ENCODE measurements at regions not wholly inside any gene's neighbourhood (a gene's known extent, or its start where the extent isn't known, plus 50 kb on each side); places are given as distances from the start of the nearest gene placed in this dataset.

DNA sequence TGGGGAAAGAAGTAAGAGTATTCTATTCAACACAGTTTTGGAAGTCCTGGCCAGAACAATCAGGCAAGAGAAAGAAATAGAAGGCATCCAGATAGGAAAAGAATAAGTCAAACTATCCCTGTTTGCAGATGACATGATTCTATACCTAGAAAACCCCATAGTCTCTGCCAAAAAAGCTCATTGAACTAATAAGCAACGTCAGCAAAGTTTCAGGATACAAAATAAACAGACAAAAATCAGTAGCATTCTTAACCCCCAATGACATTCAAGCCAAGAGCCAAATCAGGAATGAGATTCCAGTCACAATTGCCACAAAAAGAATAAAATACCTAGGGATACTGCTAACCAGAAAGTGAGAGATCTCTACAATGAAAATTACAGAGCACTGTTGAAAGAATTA, 99.4 kb upstream of the MITF start:
- Histone ChIP-seq H3K4me3 (replicated peaks in 1 of 3; ENCODE audit: low read depth in 2 of 3, low read length in 3 of 3) (no peak overlapping the region), H3K79me2 (ENCODE audit: insufficient read depth, low read length) (no peaks in the 10 kb centered on the region), H3K4me1 (ENCODE audit: control insufficient read depth in 1 of 2, insufficient read depth in 2 of 2, low read length in 2 of 2) (no peaks in the 10 kb centered on the region), H3K4me2 (replicated peaks; ENCODE audit: extremely low read depth, low read length, poor library complexity, severe bottlenecking) (no peak overlapping the region), H3K27ac (ENCODE audit: low read depth in 1 of 2, low read length in 2 of 2) (no peak overlapping the region), H3K9ac (ENCODE audit: insufficient read depth, low read length, poor library complexity, severe bottlenecking) (no peak overlapping the region), H3K9me3 (replicated peaks in 1 of 2; ENCODE audit: control insufficient read depth in 1 of 2, insufficient read depth in 1 of 2, low read length in 2 of 2) (no peaks in the 10 kb centered on the region), H2AFZ (ENCODE audit: insufficient read depth, low read depth, low read length, poor library complexity, severe bottlenecking) (no peak overlapping the region), H4K20me1 (ENCODE audit: insufficient read depth, low read length) (no peaks in the 10 kb centered on the region), H3K36me3 (replicated peaks in 1 of 2; ENCODE audit: control insufficient read depth in 1 of 2, insufficient read depth in 2 of 2, low read length in 2 of 2) (no peaks in the 10 kb centered on the region), H3K27me3 (ENCODE audit: control insufficient read depth in 2 of 2, insufficient read depth in 2 of 2, low read length in 2 of 2) (no peaks in the 10 kb centered on the region)
- H3K27me3 Mint-ChIP-seq (ENCODE audit: low read depth in 3 of 3), result peaks cover 0 to 2% (median 2%) of the 10 kb centered on the region in 3 donors
- H3K27ac Mint-ChIP-seq, result no peak overlapping the region
- peaks cover 0 to 8% (median 0%) of the 10 kb centered on the region in 7 donors for H3K9me3 Mint-ChIP-seq
- no peaks in the 10 kb centered on the region for H3K36me3 Mint-ChIP-seq
- TF ChIP-seq CTCF (IDR thresholded peaks at IDR 0.05), result no peak
- WGBS (ENCODE audit: insufficient coverage), result no CpG with 5 or more reads among the region's 1 CpG
- H3K4me3 Mint-ChIP-seq, result no peak overlapping the region
- no peak for DNase-seq
- intact Hi-C loops (cut with micrococcal nuclease), result no loop called here
- H3K4me1 Mint-ChIP-seq, result no peaks in the 10 kb centered on the region

DNA sequence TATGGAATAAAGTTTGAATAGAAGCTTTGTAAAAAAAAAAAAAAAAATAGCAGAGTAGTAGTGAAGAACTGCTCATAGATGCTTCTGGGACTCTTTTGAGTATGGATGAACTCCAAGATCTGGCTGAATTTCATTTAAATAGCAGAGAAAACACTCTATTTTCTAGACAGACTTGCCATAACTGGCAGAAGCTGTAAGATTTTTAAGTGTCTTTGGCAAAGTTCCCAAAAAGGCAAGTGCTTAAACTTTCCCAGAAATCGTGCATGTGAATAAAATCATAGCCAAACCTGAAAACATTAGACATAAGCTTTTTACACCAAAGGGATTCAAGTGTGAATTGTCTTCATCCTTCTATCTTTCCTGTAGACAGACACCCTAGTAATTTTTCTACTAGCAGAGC, 110.3 kb upstream of the MITF start:
- no peaks in the 10 kb centered on the region for H3K36me3 ChIP-seq (replicated peaks in 1 of 2; ENCODE audit: control insufficient read depth in 1 of 2, insufficient read depth in 2 of 2, low read length in 2 of 2)
- Mint-ChIP-seq H3K9me3 (peaks cover 13 to 32% (median 20%) of the 10 kb centered on the region in 7 donors), H3K4me1 (no peaks in the 10 kb centered on the region), H3K36me3 (no peaks in the 10 kb centered on the region), H3K4me3 (no peak overlapping the region), H3K27ac (no peak overlapping the region), H3K27me3 (ENCODE audit: low read depth in 3 of 3) (peaks cover 2 to 4% (median 2%) of the 10 kb centered on the region in 3 donors)
- no peaks in the 10 kb centered on the region for H3K4me1 ChIP-seq (ENCODE audit: control insufficient read depth in 1 of 2, insufficient read depth in 2 of 2, low read length in 2 of 2)
- no peaks in the 10 kb centered on the region for H3K79me2 ChIP-seq (ENCODE audit: insufficient read depth, low read length)
- no peaks in the 10 kb centered on the region for H4K20me1 ChIP-seq (ENCODE audit: insufficient read depth, low read length)
- H3K27me3 ChIP-seq (ENCODE audit: control insufficient read depth in 2 of 2, insufficient read depth in 2 of 2, low read length in 2 of 2), result no peaks in the 10 kb centered on the region
- no peak for DNase-seq
- WGBS (ENCODE audit: insufficient coverage), result no CpG with 5 or more reads among the region's 1 CpG
- H3K4me2 ChIP-seq (replicated peaks; ENCODE audit: extremely low read depth, low read length, poor library complexity, severe bottlenecking), result no peak overlapping the region
- H3K9me3 ChIP-seq (replicated peaks in 1 of 2; ENCODE audit: control insufficient read depth in 1 of 2, insufficient read depth in 1 of 2, low read length in 2 of 2), result peaks cover 3 to 4% of the 10 kb centered on the region in 2 donors
- no peak overlapping the region for H3K4me3 ChIP-seq (replicated peaks in 1 of 3; ENCODE audit: low read depth in 2 of 3, low read length in 3 of 3)
- no peak overlapping the region for H2AFZ ChIP-seq (ENCODE audit: insufficient read depth, low read depth, low read length, poor library complexity, severe bottlenecking)
- TF ChIP-seq CTCF (IDR thresholded peaks at IDR 0.05), result no peak
- no peak overlapping the region for H3K27ac ChIP-seq (ENCODE audit: low read depth in 1 of 2, low read length in 2 of 2)
- H3K9ac ChIP-seq (ENCODE audit: insufficient read depth, low read length, poor library complexity, severe bottlenecking), result no peak overlapping the region
- intact Hi-C loops (cut with micrococcal nuclease), result no loop called here

Data from CD14-positive monocyte (primary cell).